Left renal pelvis (tissue), 4 donors: ENCODE measurements at regions not wholly inside any gene's neighbourhood (a gene's known extent, or its start where the extent isn't known, plus 50 kb on each side); places are given as distances from the start of the nearest gene placed in this dataset.
"Not testable (repeated sequence)": the region's sequence is repeated elsewhere in the genome, so short reads cannot be mapped to it uniquely, and the experiment has no call there.

Experiments used
- DNase-seq, 4 donors: peaks; one replicate each; pipeline ENCODE4 v3.0.0-alpha.2; 2013; ENCODE audit warnings: low read depth in 4 of 4, low spot score in 3 of 4

GRCh38 chr2:150122156-150122555 is 365.3 kb downstream of the RND3 start:
- DNase-seq = no peak

- no peak for DNase-seq
These were observed 367.0 kb downstream of the RND3 start for GRCh38 chr2:150120326-150120955.

- DNase-seq = no peak
These were observed 367.6 kb downstream of the RND3 start for GRCh38 chr2:150119819-150120218.

GRCh38 chr2:150114089-150114488 is 373.4 kb downstream of the RND3 start:
- DNase-seq = not testable (repeated sequence)

GRCh38 chr2:150110548-150110947 is 376.9 kb downstream of the RND3 start:
- DNase-seq = no peak

GRCh38 chr2:150109912-150110311 is 377.6 kb downstream of the RND3 start:
- no peak for DNase-seq

- no peak for DNase-seq
These were observed 378.4 kb downstream of the RND3 start for GRCh38 chr2:150109028-150109427.

- DNase-seq = no peak
These were observed 379.7 kb downstream of the RND3 start for GRCh38 chr2:150107816-150108215.

GRCh38 chr2:150107170-150107569 is 380.3 kb downstream of the RND3 start:
- DNase-seq = no peak

GRCh38 chr2:150101947-150102346 is 385.5 kb downstream of the RND3 start:
- DNase-seq = no peak

GRCh38 chr2:150100834-150101233 is 386.6 kb downstream of the RND3 start:
- no peak for DNase-seq

- no peak for DNase-seq
These were observed 387.1 kb downstream of the RND3 start for GRCh38 chr2:150100336-150100735.

GRCh38 chr2:150099805-150100204 is 387.7 kb downstream of the RND3 start:
- DNase-seq = no peak

GRCh38 chr2:150097901-150098531 is 389.5 kb downstream of the RND3 start:
- no peak for DNase-seq

- no peak for DNase-seq
These were observed 390.1 kb downstream of the RND3 start for GRCh38 chr2:150097402-150097801.

GRCh38 chr2:150095361-150096095 is 391.9 kb downstream of the RND3 start:
- DNase-seq = no peak

GRCh38 chr2:150091846-150092245 is 395.6 kb downstream of the RND3 start:
- DNase-seq = no peak

GRCh38 chr2:150090031-150090430 is 397.4 kb downstream of the RND3 start:
- no peak for DNase-seq

GRCh38 chr2:150088538-150088937 is 398.9 kb downstream of the RND3 start:
- no peak for DNase-seq

GRCh38 chr2:150085478-150085877 is 402.0 kb downstream of the RND3 start:
- no peak for DNase-seq

- peak; percentile 29 to 44 (median 34) for DNase-seq
These were observed 405.5 kb downstream of the RND3 start for GRCh38 chr2:150081775-150082481.
